ENCODE measurements at regions not wholly inside any gene's neighbourhood (a gene's known extent, or its start where the extent isn't known, plus 50 kb on each side); places are given as distances from the start of the nearest gene placed in this dataset.
A peak's percentile ranks its signal among the peaks of the same experiment; 100 is the strongest.

- no peak for DNase-seq (ENCODE audit: low spot score)
- Histone ChIP-seq H3K79me2 (ENCODE audit: insufficient read depth, low read length) (no peaks in the 10 kb centered on the region), H3K36me3 (replicated peaks in 1 of 2; ENCODE audit: control insufficient read depth in 1 of 2, insufficient read depth in 2 of 2, low read length in 2 of 2) (no peaks in the 10 kb centered on the region), H4K20me1 (ENCODE audit: insufficient read depth, low read length) (no peaks in the 10 kb centered on the region; the same call in 1 of the 2 replicates), H3K4me2 (ENCODE audit: low read depth, low read length) (no peak overlapping the region), H3K9me3 (ENCODE audit: low read length) (no peaks in the 10 kb centered on the region), H3K9ac (ENCODE audit: insufficient read depth, low read depth, low read length) (no peak overlapping the region), H3K27me3 (ENCODE audit: control insufficient read depth in 1 of 2, insufficient read depth in 2 of 2, low read length in 2 of 2) (peaks cover 25 to 96% of the 10 kb centered on the region in 2 experiments), H2AFZ (ENCODE audit: low read length) (no peak overlapping the region), H3K4me3 (replicated peaks in 1 of 3; ENCODE audit: insufficient read depth in 1 of 3, low read depth in 2 of 3, low read length in 3 of 3) (no peak overlapping the region), H3K27ac (ENCODE audit: extremely low read length, insufficient read depth, low read length) (no peak overlapping the region), H3K4me1 (ENCODE audit: insufficient read depth, low read length) (no peaks in the 10 kb centered on the region)
- intact Hi-C loops (cut with micrococcal nuclease; ENCODE audit: unreplicated experiment) = no loop called here
- peak; percentile 44 for ATAC-seq
- no TSS peak for BruUV-seq (replicated peaks)
- in situ Hi-C loops (cut with HindIII; ENCODE audit: extremely low pct_ligation_motif_present, low pct_unique_long_range_greater_than_20kb) = no loop called here
- WGBS (ENCODE audit: low lambda C conversion rate) = 4% methylated on average over 7 of the region's 9 CpGs
- POLR2A ChIA-PET = no interaction called here
- CTCF ChIA-PET (ENCODE audit: low intra/inter-chr PET ratio, low total read pairs) = no interaction called here
- no peak for FAIRE-seq
- TF ChIP-seq KLF16 (CRISPR knock-in tag; IDR thresholded peaks at IDR 0.05) (no peak), MAF1 (CRISPR knock-in tag; IDR thresholded peaks at IDR 0.05; ENCODE audit: borderline replicate concordance) (no peak), BRCA1 (CRISPR knock-in tag; IDR thresholded peaks at IDR 0.05) (no peak), ZNF407 (CRISPR knock-in tag; IDR thresholded peaks at IDR 0.05; ENCODE audit: not compliant biosample characterization) (no peak), ZNF652 (CRISPR knock-in tag; IDR thresholded peaks at IDR 0.05; ENCODE audit: borderline replicate concordance, low read depth) (no peak), JARID2 (CRISPR knock-in tag; IDR thresholded peaks at IDR 0.05; ENCODE audit: insufficient replicate concordance) (no peak), ONECUT2 (CRISPR knock-in tag; IDR thresholded peaks at IDR 0.05) (no peak)
These were observed 241.3 kb downstream of the RBFOX3 start for GRCh38 chr17:79369532-79369931.

Measured in HepG2 (cell line).